IMR-90 (cell line): ENCODE measurements at regions not wholly inside any gene's neighbourhood (a gene's known extent, or its start where the extent isn't known, plus 50 kb on each side); places are given as distances from the start of the nearest gene placed in this dataset.

Experiments
- ATAC-seq: fragments of 200-7000 bp; cut with Tn5 transposase; 2 replicates; pipeline ENCODE4 v1.9.1; 2020; ENCODE audit warnings: low read depth, mild to moderate bottlenecking, moderate library complexity
- BruUV-seq: library from RNA; stranded (reverse); fragments of 400-500 nt; replicated peaks from 2 replicates; lab custom pipeline; 2021; lab: Mats Ljungman, UMichigan
- CTCF ChIA-PET: fragments of 300-600 bp; formaldehyde crosslinking; extraction: SDS; loops from one replicate; lab custom pipeline; 2021; ENCODE audit warnings: antibody characterized with exemption; lab: Yijun Ruan, JAX
- POLR2A ChIA-PET: fragments of 300-600 bp; sonication (Branson Sonifier 250); formaldehyde crosslinking; loops from one replicate; lab custom pipeline; 2022; ENCODE audit warnings: antibody characterized with exemption; ENCODE audit not compliant: unreplicated experiment; lab: Charles Lee
- DNase-seq: peaks from one replicate; pipeline ENCODE4 v3.0.0; 2013
- H2AFZ ChIP-seq: replicated peaks from 2 replicates; pipeline ENCODE3; 2013; ENCODE audit warnings: low read length, mild to moderate bottlenecking; ENCODE audit not compliant: poor library complexity
- H2AK5ac ChIP-seq: 2 replicates; pipeline ENCODE4 v1.6.1; 2013; ENCODE audit warnings: low read depth, low read length, inconsistent platforms
- H2AK9ac ChIP-seq: replicated peaks from 2 replicates; pipeline ENCODE3; 2013; ENCODE audit warnings: mild to moderate bottlenecking, low read depth, low read length, moderate library complexity; ENCODE audit not compliant: poor library complexity
- H2BK120ac ChIP-seq: 2 replicates; pipeline ENCODE4 v1.6.1; 2013; ENCODE audit warnings: low read depth, low read length, inconsistent platforms
- H2BK15ac ChIP-seq: 3 replicates; pipeline ENCODE4 v1.6.1; 2013; ENCODE audit warnings: low read depth, low read length, inconsistent platforms
- H2BK20ac ChIP-seq: 2 replicates; pipeline ENCODE4 v1.6.1; 2013; ENCODE audit warnings: low read depth, mild to moderate bottlenecking, inconsistent platforms, low read length, moderate library complexity
- H2BK5ac ChIP-seq: 2 replicates; pipeline ENCODE4 v1.6.1; 2013; ENCODE audit warnings: mild to moderate bottlenecking, low read depth, low read length, inconsistent platforms; ENCODE audit not compliant: poor library complexity, severe bottlenecking
- H3K14ac ChIP-seq: replicated peaks from 2 replicates; pipeline ENCODE4 v1.6.1; 2013; ENCODE audit warnings: low read depth, low read length, inconsistent platforms
- H3K18ac ChIP-seq: 2 replicates; pipeline ENCODE4 v1.6.1; 2013; ENCODE audit warnings: low read depth, low read length, control low read depth
- H3K23ac ChIP-seq: 2 replicates; pipeline ENCODE4 v1.6.1; 2013; ENCODE audit warnings: low read depth, low read length, inconsistent platforms
- H3K27ac ChIP-seq: 2 replicates; pipeline ENCODE4 v1.5.1; 2013; ENCODE audit warnings: mild to moderate bottlenecking, control low read depth, low read length; ENCODE audit not compliant: insufficient read depth
- H3K27me3 ChIP-seq: 2 replicates; pipeline ENCODE4 v1.6.1; 2013; ENCODE audit warnings: low read length; ENCODE audit not compliant: control insufficient read depth, insufficient read depth
- H3K36me3 ChIP-seq: 2 replicates; pipeline ENCODE4 v1.6.1; 2013; ENCODE audit warnings: low read length, mixed read lengths; ENCODE audit not compliant: control insufficient read depth, insufficient read depth
- H3K4ac ChIP-seq: 2 replicates; pipeline ENCODE4 v1.6.1; 2013; ENCODE audit warnings: low read depth, low read length, inconsistent platforms
- H3K4me1 ChIP-seq: 2 replicates; pipeline ENCODE4 v1.6.1; 2013; ENCODE audit warnings: low read length, mixed read lengths; ENCODE audit not compliant: control insufficient read depth, insufficient read depth
- H3K4me2 ChIP-seq: 2 replicates; pipeline ENCODE4 v1.6.1; 2013; ENCODE audit warnings: low read depth, mild to moderate bottlenecking, control low read depth, low read length, moderate library complexity
- H3K4me3 ChIP-seq: 2 replicates; pipeline ENCODE4 v1.5.1; 2013; ENCODE audit warnings: low read depth, mild to moderate bottlenecking, control low read depth, low read length, moderate library complexity; ENCODE audit not compliant: insufficient read depth
- H3K56ac ChIP-seq: 2 replicates; pipeline ENCODE4 v1.6.1; 2013; ENCODE audit warnings: low read length, inconsistent platforms; ENCODE audit not compliant: insufficient read depth; ENCODE audit errors: extremely low read depth
- H3K79me1 ChIP-seq, 2 experiments: 2 replicates each; pipeline ENCODE4 v1.6.1; 2013; ENCODE audit warnings: low read length in 2 of 2, inconsistent platforms in 1 of 2, low read depth in 1 of 2
- H3K9ac ChIP-seq: 2 replicates; pipeline ENCODE4 v1.6.1; 2013; ENCODE audit warnings: low read depth, low read length, control low read depth
- H3K9me1 ChIP-seq: 2 replicates; pipeline ENCODE4 v1.6.1; 2013; ENCODE audit warnings: low read length, inconsistent platforms; ENCODE audit not compliant: insufficient read depth
- H3K9me3 ChIP-seq: 2 replicates; pipeline ENCODE4 v1.6.1; 2013; ENCODE audit warnings: low read length; ENCODE audit not compliant: control insufficient read depth, insufficient read depth
- H4K20me1 ChIP-seq: 2 replicates; pipeline ENCODE4 v1.6.1; 2013; ENCODE audit warnings: low read length, inconsistent platforms; ENCODE audit not compliant: insufficient read depth
- H4K5ac ChIP-seq: 2 replicates; pipeline ENCODE4 v1.6.1; 2013; ENCODE audit warnings: mild to moderate bottlenecking, low read depth, low read length, control low read depth
- H4K8ac ChIP-seq, 2 experiments: 2 replicates each; pipeline ENCODE4 v1.6.1; 2013; ENCODE audit warnings: low read depth in 2 of 2, low read length in 2 of 2, control low read depth in 1 of 2, inconsistent platforms in 1 of 2
- H4K91ac ChIP-seq: 2 replicates; pipeline ENCODE4 v1.6.1; 2013; ENCODE audit warnings: low read depth, low read length, inconsistent platforms; ENCODE audit not compliant: insufficient read depth
- BHLHE40 ChIP-seq: fragments of 150-350 bp; IDR thresholded peaks from 2 replicates; pipeline ENCODE4 v1.6.1; 2016; ENCODE audit warnings: mild to moderate bottlenecking, low read depth, low read length
- CEBPB ChIP-seq: IDR thresholded peaks from 2 replicates; pipeline ENCODE4 v1.6.1; 2012; ENCODE audit warnings: low read depth, low read length, improper control_type of control experiment
- CHD1 ChIP-seq: IDR thresholded peaks from 2 replicates; pipeline ENCODE4 v1.6.1; 2012; ENCODE audit warnings: low read depth, low read length, improper control_type of control experiment
- FOS ChIP-seq: fragments of 150-350 bp; IDR thresholded peaks from 2 replicates; pipeline ENCODE4 v1.6.1; 2016; ENCODE audit warnings: low read depth, low read length
- MAFK ChIP-seq: IDR thresholded peaks from 2 replicates; pipeline ENCODE4 v1.6.1; 2012; ENCODE audit warnings: low read depth, low read length, improper control_type of control experiment
- MAZ ChIP-seq: IDR thresholded peaks from 2 replicates; pipeline ENCODE4 v1.6.1; 2012; ENCODE audit warnings: low read depth, mild to moderate bottlenecking, low read length, improper control_type of control experiment, moderate library complexity, borderline replicate concordance
- MXI1 ChIP-seq: IDR thresholded peaks from 2 replicates; pipeline ENCODE4 v1.6.1; 2012; ENCODE audit warnings: low read depth, mild to moderate bottlenecking, low read length, moderate library complexity, borderline replicate concordance
- NFE2L2 ChIP-seq: fragments of 150-350 bp; IDR thresholded peaks from 2 replicates; pipeline ENCODE4 v1.6.1; 2016; ENCODE audit warnings: low read depth, mild to moderate bottlenecking, low read length
- POLR2A ChIP-seq: IDR thresholded peaks from 2 replicates; pipeline ENCODE4 v1.6.1; 2012; ENCODE audit warnings: mild to moderate bottlenecking, low read depth, low read length
- RAD21 ChIP-seq: IDR thresholded peaks from 2 replicates; pipeline ENCODE4 v1.6.1; 2012; ENCODE audit warnings: low read length, improper control_type of control experiment
- RCOR1 ChIP-seq: IDR thresholded peaks from 2 replicates; pipeline ENCODE4 v1.6.1; 2012; ENCODE audit warnings: mild to moderate bottlenecking, low read length, improper control_type of control experiment; ENCODE audit not compliant: insufficient replicate concordance
- RFX5 ChIP-seq: IDR thresholded peaks from 2 replicates; pipeline ENCODE4 v1.8.0; 2012; ENCODE audit warnings: low read depth, mild to moderate bottlenecking, low read length, moderate library complexity
- SMC3 ChIP-seq: fragments of 150-350 bp; IDR thresholded peaks from 2 replicates; pipeline ENCODE4 v1.6.1; 2016; ENCODE audit warnings: low read depth, mild to moderate bottlenecking, antibody characterized with exemption, low read length, moderate library complexity
- WGBS, 2 experiments: methylation state at CpG; one replicate each; pipeline versions ENCODE4 v1.1.5 to v1.1.7; 2013; ENCODE audit warnings: missing lambda C conversion rate in 2 of 2; ENCODE audit not compliant: insufficient read length in 1 of 2; ENCODE audit errors: extremely low coverage in 2 of 2; 5-methylcytosine and 5-hydroxymethylcytosine counted together
- dilution Hi-C: fragments of 300-500 bp; cut with HindIII; formaldehyde crosslinking; loops from one replicate; pipeline ENCODE4 v1.14.3; 2018; ENCODE audit warnings: low sequenced_read_pairs; ENCODE audit not compliant: unreplicated experiment
- in situ Hi-C: fragments of 300-500 bp; cut with MboI; formaldehyde crosslinking; loops from 3 replicates; pipeline ENCODE4 v1.14.3; 2019; ENCODE audit warnings: low sequenced_read_pairs, inconsistent platforms, mixed read lengths
- intact Hi-C: fragments of 100-400 bp; cut with micrococcal nuclease; formaldehyde crosslinking; loops from 2 replicates; pipeline ENCODE4 v1.10.0; 2022
- TF ChIP-seq, protein P1 (sequence below): fragments of 150-350 bp; IDR thresholded peaks from 2 replicates; pipeline ENCODE4 v1.6.1; 2017; ENCODE audit warnings: mild to moderate bottlenecking, antibody characterized with exemption, low read length, low read depth
- TF ChIP-seq, protein P2 (sequence below): conservative IDR thresholded peaks from 2 replicates; pipeline ENCODE4 v1.5.1; 2012; ENCODE audit warnings: mild to moderate bottlenecking, low read depth, low read length, improper control_type of control experiment
- TF ChIP-seq, protein P3 (sequence below): fragments of 150-350 bp; IDR thresholded peaks from 2 replicates; pipeline ENCODE4 v1.6.1; 2016; ENCODE audit warnings: low read depth, mild to moderate bottlenecking, low read length, moderate library complexity, borderline replicate concordance

DNA sequence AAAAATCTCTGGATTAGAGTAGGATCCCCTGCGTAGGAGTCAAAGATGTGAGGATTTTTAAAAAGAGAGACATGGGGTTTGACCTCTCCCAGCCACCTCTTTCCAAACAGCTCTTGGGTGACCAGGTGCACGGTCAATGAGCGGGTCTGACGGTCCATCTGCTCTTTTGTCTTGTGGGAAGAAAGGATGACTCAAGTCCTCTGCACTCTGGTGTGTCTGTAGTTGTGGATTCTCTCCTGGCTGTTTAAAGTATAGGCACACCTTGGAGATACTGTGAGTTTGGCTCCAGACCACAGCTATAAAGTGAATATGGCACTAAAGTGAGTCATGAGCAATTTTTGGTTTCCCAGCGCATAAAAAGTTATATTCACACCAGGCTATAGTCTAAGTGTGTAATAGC is 209.8 kb downstream of the BMP7 start:
- Histone ChIP-seq H3K79me1 (no peaks in the 10 kb centered on the region), H2BK20ac (no peak overlapping the region), H3K9me1 (no peaks in the 10 kb centered on the region), H3K27me3 (no peaks in the 10 kb centered on the region), H3K4me1 (no peaks in the 10 kb centered on the region), H4K20me1 (no peaks in the 10 kb centered on the region), H3K4me3 (no peak overlapping the region), H4K91ac (no peak overlapping the region), H3K9ac (no peak overlapping the region), H4K5ac (no peak overlapping the region), H2AK5ac (no peak overlapping the region), H2AFZ (no peak overlapping the region), H3K27ac (no peak overlapping the region), H2BK120ac (no peak overlapping the region), H2BK5ac (no peak overlapping the region), H3K23ac (no peak overlapping the region), H3K9me3 (no peaks in the 10 kb centered on the region), H2BK15ac (no peak overlapping the region), H3K14ac (no peak overlapping the region), H3K18ac (no peak overlapping the region), H3K4ac (no peak overlapping the region), H2AK9ac (no peak overlapping the region), H3K4me2 (no peak overlapping the region), H3K56ac (no peak overlapping the region), H3K36me3 (no peaks in the 10 kb centered on the region), H4K8ac (no peak overlapping the region)
- DNase-seq: no peak
- POLR2A ChIA-PET: no interaction called here
- no peak for ATAC-seq
- CTCF ChIA-PET: no interaction called here
- BruUV-seq: no TSS peak
- dilution Hi-C loops: no loop called here
- intact Hi-C loops: no loop called here
- in situ Hi-C loops: no loop called here
- WGBS, 2 experiments: no CpG with 5 or more reads among the region's 5 CpGs
- TF ChIP-seq, protein P1, sequence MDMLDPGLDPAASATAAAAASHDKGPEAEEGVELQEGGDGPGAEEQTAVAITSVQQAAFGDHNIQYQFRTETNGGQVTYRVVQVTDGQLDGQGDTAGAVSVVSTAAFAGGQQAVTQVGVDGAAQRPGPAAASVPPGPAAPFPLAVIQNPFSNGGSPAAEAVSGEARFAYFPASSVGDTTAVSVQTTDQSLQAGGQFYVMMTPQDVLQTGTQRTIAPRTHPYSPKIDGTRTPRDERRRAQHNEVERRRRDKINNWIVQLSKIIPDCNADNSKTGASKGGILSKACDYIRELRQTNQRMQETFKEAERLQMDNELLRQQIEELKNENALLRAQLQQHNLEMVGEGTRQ: no peak
- TF ChIP-seq, protein P2, sequence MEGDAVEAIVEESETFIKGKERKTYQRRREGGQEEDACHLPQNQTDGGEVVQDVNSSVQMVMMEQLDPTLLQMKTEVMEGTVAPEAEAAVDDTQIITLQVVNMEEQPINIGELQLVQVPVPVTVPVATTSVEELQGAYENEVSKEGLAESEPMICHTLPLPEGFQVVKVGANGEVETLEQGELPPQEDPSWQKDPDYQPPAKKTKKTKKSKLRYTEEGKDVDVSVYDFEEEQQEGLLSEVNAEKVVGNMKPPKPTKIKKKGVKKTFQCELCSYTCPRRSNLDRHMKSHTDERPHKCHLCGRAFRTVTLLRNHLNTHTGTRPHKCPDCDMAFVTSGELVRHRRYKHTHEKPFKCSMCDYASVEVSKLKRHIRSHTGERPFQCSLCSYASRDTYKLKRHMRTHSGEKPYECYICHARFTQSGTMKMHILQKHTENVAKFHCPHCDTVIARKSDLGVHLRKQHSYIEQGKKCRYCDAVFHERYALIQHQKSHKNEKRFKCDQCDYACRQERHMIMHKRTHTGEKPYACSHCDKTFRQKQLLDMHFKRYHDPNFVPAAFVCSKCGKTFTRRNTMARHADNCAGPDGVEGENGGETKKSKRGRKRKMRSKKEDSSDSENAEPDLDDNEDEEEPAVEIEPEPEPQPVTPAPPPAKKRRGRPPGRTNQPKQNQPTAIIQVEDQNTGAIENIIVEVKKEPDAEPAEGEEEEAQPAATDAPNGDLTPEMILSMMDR: no peak
- TF ChIP-seq BHLHE40: no peak
- TF ChIP-seq RAD21: no peak
- no peak for TF ChIP-seq RFX5
- no peak for TF ChIP-seq MAFK
- no peak for TF ChIP-seq MAZ
- no peak for TF ChIP-seq POLR2A
- no peak for TF ChIP-seq FOS
- no peak for TF ChIP-seq CEBPB
- TF ChIP-seq MXI1: no peak
- TF ChIP-seq CHD1: no peak
- no peak for TF ChIP-seq SMC3
- no peak for TF ChIP-seq NFE2L2
- TF ChIP-seq, protein P3, sequence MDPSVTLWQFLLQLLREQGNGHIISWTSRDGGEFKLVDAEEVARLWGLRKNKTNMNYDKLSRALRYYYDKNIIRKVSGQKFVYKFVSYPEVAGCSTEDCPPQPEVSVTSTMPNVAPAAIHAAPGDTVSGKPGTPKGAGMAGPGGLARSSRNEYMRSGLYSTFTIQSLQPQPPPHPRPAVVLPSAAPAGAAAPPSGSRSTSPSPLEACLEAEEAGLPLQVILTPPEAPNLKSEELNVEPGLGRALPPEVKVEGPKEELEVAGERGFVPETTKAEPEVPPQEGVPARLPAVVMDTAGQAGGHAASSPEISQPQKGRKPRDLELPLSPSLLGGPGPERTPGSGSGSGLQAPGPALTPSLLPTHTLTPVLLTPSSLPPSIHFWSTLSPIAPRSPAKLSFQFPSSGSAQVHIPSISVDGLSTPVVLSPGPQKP: no peak
- TF ChIP-seq RCOR1: no peak
